HepG2 (cell line): ENCODE measurements at regions not wholly inside any gene's neighbourhood (a gene's known extent, or its start where the extent isn't known, plus 50 kb on each side); places are given as distances from the start of the nearest gene placed in this dataset.

Experiments used
- FOXP4 ChIP-seq: sonication (generic); formaldehyde crosslinking; IDR thresholded peaks from 2 replicates; pipeline ENCODE4 v1.4.0; 2020; ENCODE audit warnings: missing genetic modification reagents
- GFI1 ChIP-seq: sonication (generic); formaldehyde crosslinking; IDR thresholded peaks from 2 replicates; pipeline ENCODE4 v1.5.0; 2020; ENCODE audit warnings: missing genetic modification reagents, mild to moderate bottlenecking, borderline replicate concordance
- HNF1A ChIP-seq, 2 experiments: sonication (generic) in 1 of 2; formaldehyde crosslinking in 1 of 2; IDR thresholded peaks; 2 replicates each; pipeline versions ENCODE4 v1.4.0 to v1.6.1; 2016 to 2020; ENCODE audit warnings: borderline replicate concordance in 1 of 2, low read depth in 1 of 2, mild to moderate bottlenecking in 1 of 2, missing genetic modification reagents in 1 of 2
- MAF1 ChIP-seq: sonication (generic); formaldehyde crosslinking; IDR thresholded peaks from 2 replicates; pipeline ENCODE4 v1.5.0; 2020; ENCODE audit warnings: missing genetic modification reagents, borderline replicate concordance
- MTF1 ChIP-seq: sonication (generic); formaldehyde crosslinking; IDR thresholded peaks from 2 replicates; pipeline ENCODE4 v1.5.0; 2020; ENCODE audit warnings: missing genetic modification reagents
- MTF2 ChIP-seq: sonication (generic); formaldehyde crosslinking; IDR thresholded peaks from 2 replicates; pipeline ENCODE4 v1.5.0; 2020; ENCODE audit warnings: missing genetic modification reagents, borderline replicate concordance
- RAD21 ChIP-seq: fragments of 450-650 bp; formaldehyde crosslinking; IDR thresholded peaks from 2 replicates; pipeline ENCODE4 v1.5.0; 2020; ENCODE audit warnings: mild to moderate bottlenecking
- TFAP4 ChIP-seq: sonication (generic); IDR thresholded peaks from 2 replicates; pipeline ENCODE4 v1.6.1; 2016; ENCODE audit warnings: low read depth, borderline replicate concordance
- ZBTB42 ChIP-seq: sonication (generic); formaldehyde crosslinking; IDR thresholded peaks from 2 replicates; pipeline ENCODE4 v1.5.0; 2020; ENCODE audit warnings: mild to moderate bottlenecking, missing genetic modification reagents
- ZGPAT ChIP-seq: IDR thresholded peaks from 2 replicates; pipeline ENCODE4 v1.6.1; 2016; ENCODE audit warnings: mild to moderate bottlenecking
- ZNF235 ChIP-seq: sonication (generic); formaldehyde crosslinking; IDR thresholded peaks from 2 replicates; pipeline ENCODE4 v1.8.1; 2023; ENCODE audit warnings: mild to moderate bottlenecking, missing genetic modification reagents, borderline replicate concordance
- ZNF382 ChIP-seq: sonication (generic); formaldehyde crosslinking; IDR thresholded peaks from 2 replicates; pipeline ENCODE4 v1.5.0; 2020; ENCODE audit warnings: missing genetic modification reagents, mild to moderate bottlenecking, borderline replicate concordance
- ZNF800 ChIP-seq: sonication (generic); formaldehyde crosslinking; IDR thresholded peaks from 2 replicates; pipeline ENCODE4 v1.4.0; 2020; ENCODE audit warnings: missing genetic modification reagents

- TF ChIP-seq ZNF800 (CRISPR knock-in tag) (0 out of 2 replicates have a peak, but pooled peaks have one; percentile 42), ZNF382 (CRISPR knock-in tag) (no peak), MAF1 (no peak), ZNF235 (CRISPR knock-in tag) (no peak), MTF2 (no peak), HNF1A (IDR thresholded peaks at IDR 0.05; ENCODE audit: low read depth) (peak; percentile 90), HNF1A (CRISPR knock-in tag; IDR thresholded peaks at IDR 0.05; ENCODE audit: borderline replicate concordance) (peak; percentile 86; the same call in 1 of the 2 replicates), FOXP4 (0 out of 2 replicates have a peak, but pooled peaks have one; percentile 32), ZGPAT (CRISPR knock-in tag) (peak; percentile 33; the same call in 1 of the 2 replicates), ZBTB42 (0 out of 2 replicates have a peak, but pooled peaks have one; percentile 57), TFAP4 (peak; percentile 47; the same call in 1 of the 2 replicates), MTF1 (CRISPR knock-in tag) (no peak), RAD21 (CRISPR knock-in tag) (no peak), GFI1 (peak; percentile 61; the same call in 1 of the 2 replicates)
These were observed 117.2 kb downstream of the HNMT start (continued) for GRCh38 chr2:138081225-138082073.
